ENCODE measurements at regions not wholly inside any gene's neighbourhood (a gene's known extent, or its start where the extent isn't known, plus 50 kb on each side); places are given as distances from the start of the nearest gene placed in this dataset.

DNA sequence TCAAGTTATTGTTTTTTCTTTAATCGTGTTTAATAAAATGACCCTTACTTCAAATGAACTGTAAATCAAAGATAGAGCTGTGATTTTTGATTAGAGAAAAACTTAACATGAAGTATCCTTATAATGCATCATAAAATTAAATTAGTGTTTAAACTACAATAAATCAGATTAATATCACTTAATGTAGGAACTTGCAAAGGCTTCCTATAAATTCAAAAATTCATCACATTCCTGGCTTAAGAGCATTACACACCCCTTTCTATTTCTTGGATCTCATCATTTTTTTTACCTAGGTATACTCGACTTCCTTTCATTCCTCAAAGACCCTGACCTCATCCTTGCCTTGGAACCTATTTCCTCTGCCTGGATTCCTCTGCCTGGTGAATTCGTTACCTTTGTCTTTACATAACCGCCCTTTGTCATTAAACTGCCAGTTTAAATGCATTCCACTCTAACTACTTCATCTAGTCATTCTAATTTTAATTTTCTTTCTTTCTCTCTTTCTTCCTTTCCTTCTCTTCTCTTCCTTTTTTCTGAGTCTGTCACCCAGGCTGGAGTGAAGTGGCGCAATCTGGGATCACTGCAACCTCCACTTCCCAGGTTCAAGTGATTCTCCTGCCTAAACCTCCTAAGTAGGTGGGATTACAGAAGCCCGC is 1244.5 kb downstream of the OTOL1 start:
- no peak overlapping the region for H3K4me3 ChIP-seq (ENCODE audit: low read depth, low read length)
- DNase-seq (ENCODE audit: low read depth) = no peak
- TF ChIP-seq, protein P1, sequence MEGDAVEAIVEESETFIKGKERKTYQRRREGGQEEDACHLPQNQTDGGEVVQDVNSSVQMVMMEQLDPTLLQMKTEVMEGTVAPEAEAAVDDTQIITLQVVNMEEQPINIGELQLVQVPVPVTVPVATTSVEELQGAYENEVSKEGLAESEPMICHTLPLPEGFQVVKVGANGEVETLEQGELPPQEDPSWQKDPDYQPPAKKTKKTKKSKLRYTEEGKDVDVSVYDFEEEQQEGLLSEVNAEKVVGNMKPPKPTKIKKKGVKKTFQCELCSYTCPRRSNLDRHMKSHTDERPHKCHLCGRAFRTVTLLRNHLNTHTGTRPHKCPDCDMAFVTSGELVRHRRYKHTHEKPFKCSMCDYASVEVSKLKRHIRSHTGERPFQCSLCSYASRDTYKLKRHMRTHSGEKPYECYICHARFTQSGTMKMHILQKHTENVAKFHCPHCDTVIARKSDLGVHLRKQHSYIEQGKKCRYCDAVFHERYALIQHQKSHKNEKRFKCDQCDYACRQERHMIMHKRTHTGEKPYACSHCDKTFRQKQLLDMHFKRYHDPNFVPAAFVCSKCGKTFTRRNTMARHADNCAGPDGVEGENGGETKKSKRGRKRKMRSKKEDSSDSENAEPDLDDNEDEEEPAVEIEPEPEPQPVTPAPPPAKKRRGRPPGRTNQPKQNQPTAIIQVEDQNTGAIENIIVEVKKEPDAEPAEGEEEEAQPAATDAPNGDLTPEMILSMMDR (IDR thresholded peaks at IDR 0.05; ENCODE audit: low read depth, low read length, missing control alignments) = no peak
- in situ Hi-C loops (cut with HindIII; ENCODE audit: low sequenced_read_pairs) = no loop called here

DNA sequence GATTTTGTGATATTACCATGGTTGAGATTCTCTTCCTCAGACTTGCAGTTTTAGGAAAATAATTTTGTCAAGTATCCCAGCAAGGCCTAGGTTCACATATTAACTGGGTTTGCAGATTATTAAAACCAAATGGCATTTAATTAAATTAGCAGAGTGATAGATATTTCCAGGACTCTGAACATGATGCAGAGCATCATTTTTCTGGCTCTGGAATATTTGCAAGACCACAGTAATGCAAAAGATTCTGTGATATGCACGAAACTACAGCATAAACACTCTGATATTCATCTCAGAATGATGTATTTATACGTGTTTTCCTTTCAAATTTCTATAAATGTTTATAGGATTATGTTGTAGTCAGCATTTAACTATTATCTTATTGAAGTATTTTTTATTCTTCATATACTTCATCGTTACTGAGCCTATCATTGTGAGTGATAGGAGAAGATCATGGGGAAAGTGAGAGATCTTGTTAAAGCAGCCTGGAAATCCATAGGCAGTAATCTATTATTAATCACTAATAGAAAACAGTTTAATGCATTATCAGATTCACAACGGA is 1245.6 kb downstream of the OTOL1 start:
- no peak for DNase-seq (ENCODE audit: low read depth)
- TF ChIP-seq, protein P1 (IDR thresholded peaks at IDR 0.05; ENCODE audit: low read depth, low read length, missing control alignments) = no peak
- in situ Hi-C loops (cut with HindIII; ENCODE audit: low sequenced_read_pairs) = no loop called here
- no peak overlapping the region for H3K4me3 ChIP-seq (ENCODE audit: low read depth, low read length)

DNA sequence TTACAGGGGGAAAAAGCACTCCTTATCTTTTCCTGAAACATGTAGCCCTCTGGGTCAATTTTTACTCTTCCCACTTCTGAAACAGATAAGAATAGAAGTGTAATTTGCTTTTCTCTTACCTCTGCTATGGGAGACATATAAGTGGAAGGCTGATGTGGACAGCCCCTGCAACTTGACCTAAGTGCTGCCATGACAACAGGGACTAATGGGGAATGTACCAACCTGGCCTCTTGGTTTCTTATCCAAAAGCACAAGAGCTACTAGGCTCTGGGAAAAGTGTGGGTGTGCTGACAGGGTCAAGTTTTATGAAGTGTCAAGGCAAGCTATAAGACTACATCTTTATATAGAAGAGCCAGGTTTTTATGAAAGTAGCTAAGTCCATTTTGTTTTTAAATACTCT is 1246.5 kb downstream of the OTOL1 start:
- in situ Hi-C loops (cut with HindIII; ENCODE audit: low sequenced_read_pairs) = no loop called here

DNA sequence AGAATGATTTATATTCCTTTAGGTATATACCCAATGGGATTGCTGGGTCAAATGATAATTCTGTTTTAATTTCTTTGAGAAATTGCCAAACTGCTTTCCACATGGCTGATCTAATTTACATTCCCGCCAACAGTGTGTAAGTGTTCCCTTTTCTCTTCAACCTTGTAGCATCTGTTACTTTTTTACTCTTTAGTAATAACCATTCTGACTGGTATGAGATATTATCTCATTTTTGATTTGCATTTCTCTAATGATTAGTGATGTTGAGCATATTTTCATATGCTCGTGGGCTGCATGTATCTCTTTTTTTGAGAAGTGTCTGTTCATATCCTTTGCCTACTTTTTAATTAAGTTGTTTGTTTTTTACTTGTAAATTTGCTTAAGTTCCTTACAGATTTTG is 1264.2 kb downstream of the OTOL1 start:
- DNase-seq (ENCODE audit: low read depth) = no peak
- in situ Hi-C loops (cut with HindIII; ENCODE audit: low sequenced_read_pairs) = no loop called here
- TF ChIP-seq, protein P1 (IDR thresholded peaks at IDR 0.05; ENCODE audit: low read depth, low read length, missing control alignments) = no peak
- no peak overlapping the region for H3K4me3 ChIP-seq (ENCODE audit: low read depth, low read length)

More for the DNA sequence above, 1246.5 kb downstream of the OTOL1 start:
- TF ChIP-seq, protein P1 (IDR thresholded peaks at IDR 0.05; ENCODE audit: low read depth, low read length, missing control alignments) = no peak
- no peak for DNase-seq (ENCODE audit: low read depth)
- no peak overlapping the region for H3K4me3 ChIP-seq (ENCODE audit: low read depth, low read length)

DNA sequence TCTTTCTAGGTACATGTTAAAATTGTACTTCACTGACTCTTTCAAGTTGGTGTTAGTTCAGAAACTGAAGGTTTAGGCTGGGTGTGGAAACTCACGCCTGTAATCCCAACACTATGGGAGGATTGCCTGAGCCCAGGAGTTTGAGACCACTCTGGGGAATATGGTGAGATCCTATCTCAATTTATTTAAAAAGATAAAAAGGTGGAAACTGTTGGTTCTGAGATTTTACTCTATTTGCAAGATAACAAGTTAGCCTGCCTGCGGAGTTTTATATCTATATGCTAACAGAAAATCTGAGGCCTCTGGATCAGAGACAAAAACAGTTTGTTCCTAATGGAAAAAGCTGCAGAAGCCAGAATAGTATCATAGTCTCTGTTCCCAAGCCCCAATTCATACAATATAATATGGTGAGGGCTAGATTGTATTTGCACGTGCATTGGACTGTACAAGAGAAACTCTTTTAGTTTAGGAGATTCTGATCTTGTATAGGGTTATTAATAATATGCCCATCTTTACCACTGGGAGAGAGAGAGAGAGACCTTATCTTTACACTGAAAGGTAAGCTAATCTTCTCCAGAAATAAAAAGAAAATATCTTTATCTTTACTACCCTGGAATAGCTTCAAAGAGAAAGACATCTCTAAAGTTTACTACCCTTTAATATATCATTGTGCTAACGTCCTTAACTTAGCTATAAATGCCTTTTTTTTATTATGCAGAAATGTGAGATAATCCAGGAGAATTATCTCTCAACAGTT is 1267.6 kb downstream of the OTOL1 start:
- DNase-seq (ENCODE audit: low read depth) = no peak
- no peak overlapping the region for H3K4me3 ChIP-seq (ENCODE audit: low read depth, low read length)
- TF ChIP-seq, protein P1 (IDR thresholded peaks at IDR 0.05; ENCODE audit: low read depth, low read length, missing control alignments) = no peak
- in situ Hi-C loops (cut with HindIII; ENCODE audit: low sequenced_read_pairs) = no loop called here

DNA sequence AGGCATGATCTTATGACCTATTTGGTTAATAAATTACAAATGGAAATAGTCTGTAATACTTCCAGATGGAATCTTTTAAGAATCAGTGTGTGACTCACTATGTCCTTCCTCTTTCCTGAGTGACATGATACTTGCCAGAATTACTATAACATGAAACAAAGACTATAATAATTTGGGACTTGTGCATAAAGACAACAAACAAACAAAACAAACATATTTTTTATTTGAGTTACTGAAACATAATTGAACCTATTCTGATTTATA is 1268.1 kb downstream of the OTOL1 start:
- in situ Hi-C loops (cut with HindIII; ENCODE audit: low sequenced_read_pairs) = no loop called here
- no peak for DNase-seq (ENCODE audit: low read depth)
- H3K4me3 ChIP-seq (ENCODE audit: low read depth, low read length) = no peak overlapping the region
- TF ChIP-seq, protein P1 (IDR thresholded peaks at IDR 0.05; ENCODE audit: low read depth, low read length, missing control alignments) = no peak
